GM12878 (cell line): ENCODE measurements at regions not wholly inside any gene's neighbourhood (a gene's known extent, or its start where the extent isn't known, plus 50 kb on each side); places are given as distances from the start of the nearest gene placed in this dataset.
A peak's percentile ranks its signal among the peaks of the same experiment; 100 is the strongest.

Source experiments
- ATAC-seq: fragments of 200-7000 bp; cut with Tn5 transposase; 3 replicates; pipeline ENCODE4 v1.9.1; 2020; ENCODE audit warnings: mild to moderate bottlenecking, moderate library complexity
- BruUV-seq: library from RNA; stranded (reverse); fragments of 400-500 nt; replicated peaks from 2 replicates; lab custom pipeline; 2021; lab: Mats Ljungman, UMichigan
- CTCF ChIA-PET: fragments of 300-600 bp; sonication (Branson Sonifier 250); formaldehyde crosslinking; extraction: SDS; loops from one replicate; lab custom pipeline; 2021; ENCODE audit warnings: inconsistent platforms; lab: Yijun Ruan, JAX
- POLR2A ChIA-PET: fragments of 350-600 bp; formaldehyde crosslinking; extraction: SDS; loops from one replicate; lab custom pipeline; 2021; ENCODE audit warnings: inconsistent platforms; lab: Charles Lee
- RAD21 ChIA-PET: fragments of 300-600 bp; sonication (Branson Sonifier 250); formaldehyde crosslinking; loops from one replicate; lab custom pipeline; 2023; ENCODE audit warnings: antibody characterized with exemption; ENCODE audit not compliant: unreplicated experiment; lab: Charles Lee
- SMC1A ChIA-PET: fragments of 300-600 bp; sonication (Branson Sonifier 250); formaldehyde crosslinking; loops from one replicate; lab custom pipeline; 2023; ENCODE audit not compliant: unreplicated experiment, uncharacterized antibody; lab: Charles Lee
- DNase-seq: peaks from one replicate; pipeline ENCODE4 v3.0.0-alpha.2; 2011; ENCODE audit warnings: low read depth, low spot score
- FAIRE-seq: peaks from 3 replicates; lab custom pipeline; 2011; peaks lifted over from hg19 to GRCh38; lab: Jason Lieb, UNC
- H2AFZ ChIP-seq: 2 replicates; pipeline ENCODE4 v1.6.0; 2011; ENCODE audit warnings: low read depth, low read length, control low read depth; ENCODE audit not compliant: control insufficient read depth
- H3K27ac ChIP-seq: 2 replicates; pipeline ENCODE4 v1.5.1; 2011; ENCODE audit warnings: control low read depth; ENCODE audit not compliant: control insufficient read depth, insufficient read depth
- H3K27me3 ChIP-seq, 2 experiments: replicated peaks in 1 of 2; 2 replicates each; pipeline versions ENCODE4 v1.6.0 to v1.6.1; 2011; ENCODE audit warnings: low read length in 1 of 2; ENCODE audit not compliant: control insufficient read depth in 2 of 2, insufficient read depth in 2 of 2
- H3K36me3 ChIP-seq, 2 experiments: 2 replicates each; pipeline ENCODE4 v1.5.1; 2011; ENCODE audit warnings: low read length in 1 of 2; ENCODE audit not compliant: control insufficient read depth in 2 of 2, insufficient read depth in 2 of 2
- H3K4me1 ChIP-seq: 2 replicates; pipeline ENCODE4 v1.6.1; 2011; ENCODE audit warnings: mild to moderate bottlenecking, low read length, moderate library complexity, mixed read lengths; ENCODE audit not compliant: control insufficient read depth, insufficient read depth
- H3K4me2 ChIP-seq: 2 replicates; pipeline ENCODE4 v1.6.0; 2011; ENCODE audit warnings: control low read depth; ENCODE audit not compliant: control insufficient read depth, insufficient read depth
- H3K4me3 ChIP-seq: fragments of 200-600 bp; sonication (generic); 2 replicates; pipeline ENCODE4 v1.5.1; 2016
- H3K79me2 ChIP-seq: 2 replicates; pipeline ENCODE4 v1.6.0; 2011; ENCODE audit warnings: low read length; ENCODE audit not compliant: control insufficient read depth, insufficient read depth
- H3K9ac ChIP-seq: 2 replicates; pipeline ENCODE4 v1.8.0; 2011; ENCODE audit warnings: low read length, control low read depth, mixed read lengths; ENCODE audit not compliant: control insufficient read depth, insufficient read depth
- H3K9me3 ChIP-seq: replicated peaks from 3 replicates; pipeline ENCODE4 v1.5.1; 2011; ENCODE audit warnings: mild to moderate bottlenecking, low read length; ENCODE audit not compliant: control insufficient read depth, insufficient read depth
- H4K20me1 ChIP-seq: 2 replicates; pipeline ENCODE4 v1.6.0; 2011; ENCODE audit not compliant: control insufficient read depth, insufficient read depth
- HDAC6 ChIP-seq: fragments of 200-600 bp; sonication (generic); IDR thresholded peaks from one replicate; pipeline ENCODE4 v1.8.0; 2017; ENCODE audit warnings: antibody characterized with exemption; ENCODE audit not compliant: unreplicated experiment
- MTA2 ChIP-seq: fragments of 450-650 bp; IDR thresholded peaks from 2 replicates; pipeline ENCODE4 v1.6.1; 2016; ENCODE audit warnings: low read depth, mild to moderate bottlenecking, moderate library complexity
- MTA3 ChIP-seq: IDR thresholded peaks from 2 replicates; pipeline ENCODE4 v1.6.1; 2012; ENCODE audit warnings: low read length, inconsistent platforms, borderline replicate concordance
- PML ChIP-seq: IDR thresholded peaks from 2 replicates; pipeline ENCODE4 v1.6.1; 2012; ENCODE audit warnings: low read length, inconsistent platforms
- RAD21 ChIP-seq: IDR thresholded peaks from 2 replicates; pipeline ENCODE4 v1.6.1; 2011; ENCODE audit warnings: mild to moderate bottlenecking, low read depth, low read length, moderate library complexity; ENCODE audit not compliant: insufficient read depth
- TCF12 ChIP-seq: IDR thresholded peaks from 2 replicates; pipeline ENCODE4 v1.6.1; 2011; ENCODE audit warnings: low read depth, mild to moderate bottlenecking, low read length
- WGBS: methylation state at CpG from one replicate; pipeline ENCODE4 v1.1.6; 2016; ENCODE audit warnings: low lambda C conversion rate; ENCODE audit not compliant: insufficient replicate concordance, insufficient coverage; ENCODE audit errors: missing lambda C conversion rate; 5-methylcytosine and 5-hydroxymethylcytosine counted together
- in situ Hi-C: fragments of 300-500 bp; cut with MboI; formaldehyde crosslinking; loops from 9 replicates; pipeline ENCODE4 v1.14.3; 2018; ENCODE audit warnings: mixed read lengths
- intact Hi-C: fragments of 100-400 bp; cut with micrococcal nuclease; formaldehyde crosslinking; loops from one replicate; pipeline ENCODE4 v1.14.2; 2022; ENCODE audit not compliant: unreplicated experiment

- no TSS peak for BruUV-seq
- FAIRE-seq: peak; percentile 27
- POLR2A ChIA-PET: no interaction called here
Measured at GRCh38 chr13:105083992-105084391, 1451.5 kb downstream of the EFNB2 start.

GRCh38 chr13:105074755-105075154 lies 1460.7 kb downstream of the EFNB2 start:
- BruUV-seq: no TSS peak
- DNase-seq (no peak), FAIRE-seq (no peak), ATAC-seq (no peak)
- ChIA-PET RAD21 (no interaction called here), SMC1A (no interaction called here), CTCF (no interaction called here), POLR2A (no interaction called here)
- H3K36me3 ChIP-seq: no peaks in the 10 kb centered on the region
- 2% methylated on average over 2 of the region's 2 CpGs for WGBS
- TF ChIP-seq TCF12 (no peak), MTA3 (no peak), MTA2 (no peak), RAD21 (no peak), HDAC6 (no peak)
- H3K27me3 ChIP-seq: no peaks in the 10 kb centered on the region
- in situ Hi-C loops: no loop called here
- no peak overlapping the region for H3K4me3 ChIP-seq
- no peaks in the 10 kb centered on the region for H3K79me2 ChIP-seq
- no peaks in the 10 kb centered on the region; the same call in 2 of the 3 replicates for H3K9me3 ChIP-seq
- no peaks in the 10 kb centered on the region for H4K20me1 ChIP-seq
- no peaks in the 10 kb centered on the region for H3K4me1 ChIP-seq
- no peak overlapping the region for H3K4me2 ChIP-seq
- H3K27ac ChIP-seq: no peak overlapping the region
- no peak overlapping the region for H2AFZ ChIP-seq
- intact Hi-C loops: no loop called here
- H3K9ac ChIP-seq: no peak overlapping the region

More at GRCh38 chr13:105083992-105084391, 1451.5 kb downstream of the EFNB2 start:
- Histone ChIP-seq H3K79me2 (no peaks in the 10 kb centered on the region), H3K4me1 (no peaks in the 10 kb centered on the region), H3K27me3 (no peaks in the 10 kb centered on the region), H3K36me3 (no peaks in the 10 kb centered on the region)
- in situ Hi-C loops: no loop called here
- no peak for DNase-seq
- WGBS: 4% methylated on average over 3 of the region's 3 CpGs
- SMC1A ChIA-PET: no interaction called here
- no peak for TF ChIP-seq PML
- TF ChIP-seq, all 136 proteins: peak for 0
- ATAC-seq: no peak
- ChIA-PET RAD21 (no interaction called here), CTCF (no interaction called here)
- H3K4me3 ChIP-seq: no peak overlapping the region
- intact Hi-C loops: no loop called here
- H3K9ac ChIP-seq: no peak overlapping the region
- H3K27ac ChIP-seq: no peak overlapping the region
- H2AFZ ChIP-seq: no peak overlapping the region; the same call in 1 of the 2 replicates
- no peaks in the 10 kb centered on the region; the same call in 2 of the 3 replicates for H3K9me3 ChIP-seq
- no peak overlapping the region for H3K4me2 ChIP-seq
- no peaks in the 10 kb centered on the region for H4K20me1 ChIP-seq
